Fibroblast of lung (primary cell): ENCODE measurements at regions not wholly inside any gene's neighbourhood (a gene's known extent, or its start where the extent isn't known, plus 50 kb on each side); places are given as distances from the start of the nearest gene placed in this dataset.
A peak's percentile ranks its signal among the peaks of the same experiment; 100 is the strongest.

Source experiments
- DNase-seq, 2 donors: peaks; one replicate each; pipeline versions ENCODE4 v3.0.0 to v3.0.0-alpha.2; 2010; ENCODE audit warnings: low read depth in 2 of 2
- H2AFZ ChIP-seq: 2 replicates; pipeline ENCODE4 v1.5.1; 2012; ENCODE audit warnings: low read length, control low read depth, inconsistent platforms
- H3K27ac ChIP-seq: 2 replicates; pipeline ENCODE4 v1.5.1; 2011; ENCODE audit warnings: low read length, control low read depth; ENCODE audit not compliant: insufficient read depth
- H3K27me3 ChIP-seq: 2 replicates; pipeline ENCODE4 v1.5.1; 2011; ENCODE audit warnings: mild to moderate bottlenecking, low read length; ENCODE audit not compliant: control insufficient read depth, insufficient read depth
- H3K36me3 ChIP-seq: 2 replicates; pipeline ENCODE4 v1.5.1; 2011; ENCODE audit warnings: low read length; ENCODE audit not compliant: control insufficient read depth, insufficient read depth
- H3K4me1 ChIP-seq: 2 replicates; pipeline ENCODE4 v1.5.1; 2011; ENCODE audit warnings: low read length; ENCODE audit not compliant: control insufficient read depth, insufficient read depth; ENCODE audit errors: extremely low read depth
- H3K4me2 ChIP-seq: 2 replicates; pipeline ENCODE4 v1.5.1; 2011; ENCODE audit warnings: low read length, control low read depth; ENCODE audit not compliant: insufficient read depth; ENCODE audit errors: extremely low read depth
- H3K4me3 ChIP-seq, 4 experiments: fragments of 200-600 bp in 1 of 4; sonication (generic) in 1 of 4; replicated peaks in 1 of 4; 2 replicates each; pipeline ENCODE4 v1.5.1; 2011 to 2016; ENCODE audit warnings: low read length in 4 of 4, low read depth in 3 of 4, mild to moderate bottlenecking in 3 of 4, control low read depth in 2 of 4, inconsistent platforms in 1 of 4, mixed read lengths in 1 of 4; ENCODE audit not compliant: insufficient read depth in 1 of 4; ENCODE audit errors: control extremely low read depth in 1 of 4
- H3K79me2 ChIP-seq: 2 replicates; pipeline ENCODE4 v1.5.1; 2012; ENCODE audit warnings: mild to moderate bottlenecking, low read length, inconsistent platforms; ENCODE audit not compliant: control insufficient read depth, insufficient read depth
- H3K9ac ChIP-seq: 2 replicates; pipeline ENCODE4 v1.5.1; 2011; ENCODE audit warnings: mild to moderate bottlenecking, low read length, control low read depth; ENCODE audit not compliant: insufficient read depth
- H3K9me3 ChIP-seq: 2 replicates; pipeline ENCODE4 v1.5.1; 2012; ENCODE audit warnings: low read depth, low read length; ENCODE audit not compliant: control insufficient read depth, insufficient read depth
- H4K20me1 ChIP-seq: 2 replicates; pipeline ENCODE4 v1.5.1; 2011; ENCODE audit warnings: low read length; ENCODE audit not compliant: control insufficient read depth, insufficient read depth; ENCODE audit errors: extremely low read depth
- EZH2 ChIP-seq: IDR thresholded peaks from 2 replicates; pipeline ENCODE4 v1.5.1; 2012; ENCODE audit warnings: low read length, control low read depth, mild to moderate bottlenecking; ENCODE audit errors: missing control alignments
- TF ChIP-seq, protein P1 (sequence below), 2 donors: IDR thresholded peaks in 1 of 2; conservative IDR thresholded peaks in 1 of 2; 1 replicate in 1 of 2; 2 replicates in 1 of 2; pipeline ENCODE4 v1.5.1; 2011 to 2012; ENCODE audit warnings: low read length in 2 of 2, control low read depth in 1 of 2, inconsistent platforms in 1 of 2, low read depth in 1 of 2, mild to moderate bottlenecking in 1 of 2

DNA sequence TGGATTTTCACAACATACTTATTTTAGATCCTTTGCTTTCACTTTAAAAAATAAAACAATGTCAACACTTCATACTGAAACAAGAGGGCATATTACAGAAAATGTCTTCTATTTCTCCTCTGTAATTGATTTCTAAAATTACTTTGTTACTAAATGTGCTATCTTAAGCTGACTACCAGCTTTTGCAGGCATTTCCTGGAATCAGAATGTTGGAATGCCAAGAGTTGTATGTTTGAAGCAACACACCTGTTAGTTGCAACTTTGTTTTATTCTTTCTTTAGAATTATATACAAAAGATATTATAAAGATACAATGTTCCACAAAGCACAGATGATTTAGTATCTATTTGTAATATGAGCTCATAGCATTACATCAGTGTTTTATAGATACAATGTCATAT is 62.5 kb upstream of the TMEM170B start:
- no peaks in the 10 kb centered on the region for H3K4me1 ChIP-seq
- peak in 1 of 2 donors; percentile 46 for DNase-seq
- TF ChIP-seq, protein P1, sequence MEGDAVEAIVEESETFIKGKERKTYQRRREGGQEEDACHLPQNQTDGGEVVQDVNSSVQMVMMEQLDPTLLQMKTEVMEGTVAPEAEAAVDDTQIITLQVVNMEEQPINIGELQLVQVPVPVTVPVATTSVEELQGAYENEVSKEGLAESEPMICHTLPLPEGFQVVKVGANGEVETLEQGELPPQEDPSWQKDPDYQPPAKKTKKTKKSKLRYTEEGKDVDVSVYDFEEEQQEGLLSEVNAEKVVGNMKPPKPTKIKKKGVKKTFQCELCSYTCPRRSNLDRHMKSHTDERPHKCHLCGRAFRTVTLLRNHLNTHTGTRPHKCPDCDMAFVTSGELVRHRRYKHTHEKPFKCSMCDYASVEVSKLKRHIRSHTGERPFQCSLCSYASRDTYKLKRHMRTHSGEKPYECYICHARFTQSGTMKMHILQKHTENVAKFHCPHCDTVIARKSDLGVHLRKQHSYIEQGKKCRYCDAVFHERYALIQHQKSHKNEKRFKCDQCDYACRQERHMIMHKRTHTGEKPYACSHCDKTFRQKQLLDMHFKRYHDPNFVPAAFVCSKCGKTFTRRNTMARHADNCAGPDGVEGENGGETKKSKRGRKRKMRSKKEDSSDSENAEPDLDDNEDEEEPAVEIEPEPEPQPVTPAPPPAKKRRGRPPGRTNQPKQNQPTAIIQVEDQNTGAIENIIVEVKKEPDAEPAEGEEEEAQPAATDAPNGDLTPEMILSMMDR (conservative IDR thresholded peaks at IDR 0.05 in 1 of 2, IDR thresholded peaks at IDR 0.05 in 1 of 2; ENCODE audit: low read depth in 1 of 2, low read length in 2 of 2), result no peak
- TF ChIP-seq EZH2, result no peak
- H3K36me3 ChIP-seq, result no peaks in the 10 kb centered on the region
- H3K27me3 ChIP-seq, result no peaks in the 10 kb centered on the region
- no peak overlapping the region for H3K9ac ChIP-seq
- no peak overlapping the region for H3K4me3 ChIP-seq
- H4K20me1 ChIP-seq, result no peaks in the 10 kb centered on the region
- no peaks in the 10 kb centered on the region for H3K79me2 ChIP-seq
- no peak overlapping the region for H2AFZ ChIP-seq
- H3K4me2 ChIP-seq, result no peak overlapping the region
- H3K27ac ChIP-seq, result no peak overlapping the region
- H3K9me3 ChIP-seq, result no peaks in the 10 kb centered on the region

DNA sequence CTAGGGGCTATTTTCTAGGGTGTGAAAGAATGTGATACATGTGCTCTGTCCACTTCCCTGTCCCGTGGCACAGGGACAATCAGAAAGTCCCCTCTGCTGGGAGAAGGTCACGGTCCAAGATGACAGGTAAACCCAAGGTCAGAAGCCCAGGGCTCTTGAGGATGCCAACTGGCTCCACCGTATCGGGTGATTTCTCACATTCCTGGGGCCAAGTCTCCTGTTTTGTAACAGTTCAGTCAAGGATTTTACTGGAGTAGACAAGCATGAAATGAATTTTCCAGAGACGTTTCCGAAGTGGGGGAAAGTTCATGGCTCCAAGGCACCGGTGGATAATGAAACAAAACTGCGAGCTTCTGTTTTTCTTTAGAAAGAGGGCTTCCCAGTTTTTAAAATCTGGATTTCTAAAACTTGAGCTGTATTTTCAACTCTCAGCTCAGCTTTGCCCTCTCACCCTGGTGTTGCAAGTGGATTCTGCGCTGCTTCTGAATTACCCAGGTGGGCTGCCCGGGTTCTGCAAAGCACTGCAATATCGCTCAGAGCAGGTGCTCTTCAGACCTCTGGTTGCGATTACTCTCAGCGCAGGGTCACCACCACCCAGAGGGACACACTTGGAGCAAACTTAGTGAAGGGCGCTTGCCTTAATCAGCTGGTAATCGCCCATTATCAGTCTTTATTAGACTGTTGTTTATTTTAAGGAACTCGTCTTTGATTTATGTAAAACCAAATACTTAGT is 64.4 kb upstream of the TMEM170B start:
- no peak overlapping the region for H3K9ac ChIP-seq
- H3K27me3 ChIP-seq, result no peaks in the 10 kb centered on the region
- no peak overlapping the region for H2AFZ ChIP-seq
- H3K4me1 ChIP-seq, result no peaks in the 10 kb centered on the region
- H3K36me3 ChIP-seq, result no peaks in the 10 kb centered on the region
- H3K9me3 ChIP-seq, result no peaks in the 10 kb centered on the region
- H3K79me2 ChIP-seq, result no peaks in the 10 kb centered on the region
- TF ChIP-seq EZH2, result no peak
- TF ChIP-seq, protein P1 (conservative IDR thresholded peaks at IDR 0.05 in 1 of 2, IDR thresholded peaks at IDR 0.05 in 1 of 2; ENCODE audit: low read depth in 1 of 2, low read length in 2 of 2), result no peak
- no peak for DNase-seq
- peak overlapping the region in 1 of 4 experiments; percentile 14 for H3K4me3 ChIP-seq
- peak overlapping the region; percentile 64 for H3K4me2 ChIP-seq
- no peaks in the 10 kb centered on the region for H4K20me1 ChIP-seq
- no peak overlapping the region for H3K27ac ChIP-seq

DNA sequence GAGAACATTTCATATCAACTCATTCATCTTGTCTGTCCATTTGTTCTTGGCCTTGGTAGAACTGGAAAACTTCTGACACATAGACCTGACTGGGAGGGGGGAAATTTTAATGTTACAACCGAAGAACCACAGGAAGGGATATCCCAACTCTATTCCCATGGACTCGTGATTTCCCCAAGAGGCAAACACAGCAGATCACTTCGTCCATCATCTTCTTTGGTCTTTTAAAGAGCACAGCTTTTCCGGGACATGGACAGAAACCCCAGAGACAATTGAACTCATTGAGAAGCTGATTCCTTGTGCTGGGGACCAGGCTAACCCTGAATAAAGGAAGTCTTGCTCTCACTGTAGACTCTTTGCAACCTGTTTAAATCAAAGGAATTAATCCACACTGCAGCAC is 66.3 kb upstream of the TMEM170B start:
- no peaks in the 10 kb centered on the region for H3K36me3 ChIP-seq
- H3K27me3 ChIP-seq, result no peaks in the 10 kb centered on the region
- no peak overlapping the region for H3K4me2 ChIP-seq
- H3K27ac ChIP-seq, result no peak overlapping the region
- H3K4me1 ChIP-seq, result no peaks in the 10 kb centered on the region
- H3K9ac ChIP-seq, result no peak overlapping the region
- H3K9me3 ChIP-seq, result no peaks in the 10 kb centered on the region
- no peak overlapping the region for H2AFZ ChIP-seq
- TF ChIP-seq, protein P1 (conservative IDR thresholded peaks at IDR 0.05 in 1 of 2, IDR thresholded peaks at IDR 0.05 in 1 of 2; ENCODE audit: low read depth in 1 of 2, low read length in 2 of 2), result no peak
- no peak for TF ChIP-seq EZH2
- H3K79me2 ChIP-seq, result no peaks in the 10 kb centered on the region
- no peaks in the 10 kb centered on the region for H4K20me1 ChIP-seq
- no peak for DNase-seq
- no peak overlapping the region for H3K4me3 ChIP-seq
